ENCODE measurements at regions not wholly inside any gene's neighbourhood (a gene's known extent, or its start where the extent isn't known, plus 50 kb on each side); places are given as distances from the start of the nearest gene placed in this dataset.

- H4K20me1 ChIP-seq (ENCODE audit: control insufficient read depth, insufficient read depth, low read depth, low read length), result no peaks in the 10 kb centered on the region
- no peaks in the 10 kb centered on the region for H3K4me1 ChIP-seq (ENCODE audit: control insufficient read depth, low read length)
- H3K4me2 ChIP-seq (ENCODE audit: low read length), result no peak overlapping the region
- no peaks in the 10 kb centered on the region for H3K79me2 ChIP-seq (ENCODE audit: control insufficient read depth, low read length)
- H3F3A ChIP-seq (ENCODE audit: control insufficient read depth, insufficient read depth), result no peaks in the 10 kb centered on the region
- H3K27me3 ChIP-seq (ENCODE audit: control insufficient read depth, low read length), result no peaks in the 10 kb centered on the region
- no peaks in the 10 kb centered on the region for H3K36me3 ChIP-seq (ENCODE audit: control insufficient read depth, low read length)
- no peak overlapping the region for H3K4me3 ChIP-seq (ENCODE audit: low read length)
- H3K9me3 ChIP-seq (ENCODE audit: control insufficient read depth, insufficient read depth, low read length), result no peaks in the 10 kb centered on the region
- TF ChIP-seq CTCF (IDR thresholded peaks at IDR 0.05; ENCODE audit: low read depth, low read length, poor library complexity, severe bottlenecking) (no peak), EZH2phosphoT487 (IDR thresholded peaks at IDR 0.05; ENCODE audit: borderline replicate concordance, low read length) (no peak)
- no peak overlapping the region for H3K27ac ChIP-seq (ENCODE audit: low read depth, low read length)
- H3K9me2 ChIP-seq (replicated peaks; ENCODE audit: control insufficient read depth, low read length), result no peaks in the 10 kb centered on the region
Observed at GRCh38 chr5:57853929-57854697, 371.5 kb upstream of the ACTBL2 start.

GRCh38 chr5:57850109-57850508, 367.5 kb upstream of the ACTBL2 start:
- Histone ChIP-seq H3K4me1 (ENCODE audit: control insufficient read depth, low read length) (no peaks in the 10 kb centered on the region), H3K4me3 (ENCODE audit: low read length) (no peak overlapping the region), H4K20me1 (ENCODE audit: control insufficient read depth, insufficient read depth, low read depth, low read length) (no peaks in the 10 kb centered on the region), H3K27ac (ENCODE audit: low read depth, low read length) (no peak overlapping the region), H3K79me2 (ENCODE audit: control insufficient read depth, low read length) (no peaks in the 10 kb centered on the region), H3F3A (ENCODE audit: control insufficient read depth, insufficient read depth) (no peaks in the 10 kb centered on the region), H3K9me2 (replicated peaks; ENCODE audit: control insufficient read depth, low read length) (no peaks in the 10 kb centered on the region), H3K27me3 (ENCODE audit: control insufficient read depth, low read length) (no peaks in the 10 kb centered on the region), H3K36me3 (ENCODE audit: control insufficient read depth, low read length) (no peaks in the 10 kb centered on the region), H3K9me3 (ENCODE audit: control insufficient read depth, insufficient read depth, low read length) (no peaks in the 10 kb centered on the region), H3K4me2 (ENCODE audit: low read length) (no peak overlapping the region)
- no peak for TF ChIP-seq EZH2phosphoT487 (IDR thresholded peaks at IDR 0.05; ENCODE audit: borderline replicate concordance, low read length)
- no peak for TF ChIP-seq CTCF (IDR thresholded peaks at IDR 0.05; ENCODE audit: low read depth, low read length, poor library complexity, severe bottlenecking)

GRCh38 chr5:57845025-57845424, 362.4 kb upstream of the ACTBL2 start:
- Histone ChIP-seq H3K9me3 (ENCODE audit: control insufficient read depth, insufficient read depth, low read length) (no peaks in the 10 kb centered on the region), H3K4me2 (ENCODE audit: low read length) (no peak overlapping the region), H3F3A (ENCODE audit: control insufficient read depth, insufficient read depth) (no peaks in the 10 kb centered on the region), H3K36me3 (ENCODE audit: control insufficient read depth, low read length) (no peaks in the 10 kb centered on the region), H3K4me1 (ENCODE audit: control insufficient read depth, low read length) (no peaks in the 10 kb centered on the region), H4K20me1 (ENCODE audit: control insufficient read depth, insufficient read depth, low read depth, low read length) (no peaks in the 10 kb centered on the region), H3K9me2 (replicated peaks; ENCODE audit: control insufficient read depth, low read length) (no peaks in the 10 kb centered on the region), H3K27me3 (ENCODE audit: control insufficient read depth, low read length) (no peaks in the 10 kb centered on the region), H3K79me2 (ENCODE audit: control insufficient read depth, low read length) (no peaks in the 10 kb centered on the region), H3K4me3 (ENCODE audit: low read length) (no peak overlapping the region), H3K27ac (ENCODE audit: low read depth, low read length) (no peak overlapping the region)
- no peak for TF ChIP-seq CTCF (IDR thresholded peaks at IDR 0.05; ENCODE audit: low read depth, low read length, poor library complexity, severe bottlenecking)
- TF ChIP-seq EZH2phosphoT487 (IDR thresholded peaks at IDR 0.05; ENCODE audit: borderline replicate concordance, low read length), result no peak

Data from DOHH2 (cell line).